Osteoblast (primary cell): ENCODE measurements at regions not wholly inside any gene's neighbourhood (a gene's known extent, or its start where the extent isn't known, plus 50 kb on each side); places are given as distances from the start of the nearest gene placed in this dataset.

Experiments used
- DNase-seq: peaks from one replicate; pipeline ENCODE4 v3.0.0; 2011; ENCODE audit warnings: low spot score, mixed read lengths; ENCODE audit not compliant: insufficient read length; ENCODE audit errors: missing footprints
- H2AFZ ChIP-seq: 2 replicates; pipeline ENCODE4 v1.6.0; 2011; ENCODE audit warnings: mild to moderate bottlenecking, low read length
- H3K27ac ChIP-seq: 2 replicates; pipeline ENCODE4 v1.5.1; 2011; ENCODE audit warnings: mild to moderate bottlenecking, low read depth, low read length, moderate library complexity
- H3K27me3 ChIP-seq: 2 replicates; pipeline ENCODE4 v1.6.0; 2012; ENCODE audit warnings: mild to moderate bottlenecking, control low read depth, inconsistent platforms, low read length, moderate library complexity; ENCODE audit not compliant: insufficient read depth
- H3K36me3 ChIP-seq: 2 replicates; pipeline ENCODE4 v1.5.1; 2011; ENCODE audit warnings: mild to moderate bottlenecking, low read length, control low read depth, moderate library complexity; ENCODE audit not compliant: insufficient read depth
- H3K4me1 ChIP-seq: 2 replicates; pipeline ENCODE4 v1.5.1; 2011; ENCODE audit warnings: mild to moderate bottlenecking, low read length, control low read depth, moderate library complexity; ENCODE audit not compliant: insufficient read depth
- H3K4me2 ChIP-seq: 2 replicates; pipeline ENCODE4 v1.6.0; 2011; ENCODE audit warnings: mild to moderate bottlenecking, low read length; ENCODE audit not compliant: insufficient read depth
- H3K4me3 ChIP-seq: fragments of 200-600 bp; sonication (generic); 3 replicates; pipeline ENCODE4 v1.5.1; 2012; ENCODE audit warnings: mild to moderate bottlenecking, low read length, inconsistent platforms; ENCODE audit not compliant: insufficient read depth
- H3K79me2 ChIP-seq: 2 replicates; pipeline ENCODE4 v1.6.0; 2012; ENCODE audit warnings: mild to moderate bottlenecking, low read length, control low read depth, inconsistent platforms; ENCODE audit not compliant: insufficient read depth
- H3K9me3 ChIP-seq: 2 replicates; pipeline ENCODE4 v1.5.1; 2011; ENCODE audit warnings: low read depth, low read length, control low read depth
- H4K20me1 ChIP-seq: 2 replicates; pipeline ENCODE4 v1.6.0; 2012; ENCODE audit warnings: mild to moderate bottlenecking, low read length, control low read depth; ENCODE audit not compliant: insufficient read depth
- CTCF ChIP-seq: IDR thresholded peaks from 2 replicates; pipeline ENCODE4 v1.5.1; 2011; ENCODE audit warnings: mild to moderate bottlenecking, low read depth, low read length, moderate library complexity; ENCODE audit errors: extremely low read depth

GRCh38 chr18:43904209-43904837, 627.0 kb upstream of the SYT4 start:
- no peak overlapping the region for H2AFZ ChIP-seq
- H3K4me1 ChIP-seq: no peaks in the 10 kb centered on the region
- H4K20me1 ChIP-seq: no peaks in the 10 kb centered on the region
- DNase-seq: no peak
- no peaks in the 10 kb centered on the region for H3K9me3 ChIP-seq
- no peaks in the 10 kb centered on the region for H3K79me2 ChIP-seq
- H3K4me2 ChIP-seq: no peak overlapping the region
- H3K36me3 ChIP-seq: no peaks in the 10 kb centered on the region
- TF ChIP-seq CTCF: no peak
- H3K4me3 ChIP-seq: no peak overlapping the region
- no peak overlapping the region for H3K27ac ChIP-seq
- peaks cover 3% of the 10 kb centered on the region for H3K27me3 ChIP-seq

- H4K20me1 ChIP-seq: no peaks in the 10 kb centered on the region
- H3K36me3 ChIP-seq: no peaks in the 10 kb centered on the region
- H3K9me3 ChIP-seq: no peaks in the 10 kb centered on the region
- no peak overlapping the region for H3K27ac ChIP-seq
- no peaks in the 10 kb centered on the region for H3K79me2 ChIP-seq
- DNase-seq: no peak
- no peak for TF ChIP-seq CTCF
- H3K27me3 ChIP-seq: no peaks in the 10 kb centered on the region
- H3K4me2 ChIP-seq: no peak overlapping the region
- no peak overlapping the region for H3K4me3 ChIP-seq
- no peak overlapping the region for H2AFZ ChIP-seq
- H3K4me1 ChIP-seq: no peaks in the 10 kb centered on the region
Measured at GRCh38 chr18:43914018-43914417, 636.7 kb upstream of the SYT4 start.

- Histone ChIP-seq H4K20me1 (no peaks in the 10 kb centered on the region), H3K4me2 (no peak overlapping the region), H3K36me3 (no peaks in the 10 kb centered on the region), H3K4me3 (no peak overlapping the region), H3K9me3 (no peaks in the 10 kb centered on the region), H3K27ac (no peak overlapping the region), H3K4me1 (no peaks in the 10 kb centered on the region), H3K27me3 (no peaks in the 10 kb centered on the region), H2AFZ (no peak overlapping the region), H3K79me2 (no peaks in the 10 kb centered on the region)
- DNase-seq: no peak
- no peak for TF ChIP-seq CTCF
Measured at GRCh38 chr18:43916984-43917383, 639.7 kb upstream of the SYT4 start.

- DNase-seq: no peak
- no peaks in the 10 kb centered on the region for H3K79me2 ChIP-seq
- H3K9me3 ChIP-seq: no peaks in the 10 kb centered on the region
- H3K27me3 ChIP-seq: no peaks in the 10 kb centered on the region
- H3K4me3 ChIP-seq: no peak overlapping the region
- H3K4me1 ChIP-seq: no peaks in the 10 kb centered on the region
- TF ChIP-seq CTCF: no peak
- H3K36me3 ChIP-seq: no peaks in the 10 kb centered on the region
- no peak overlapping the region for H2AFZ ChIP-seq
- H3K4me2 ChIP-seq: no peak overlapping the region
- no peak overlapping the region for H3K27ac ChIP-seq
- H4K20me1 ChIP-seq: no peaks in the 10 kb centered on the region
Measured at GRCh38 chr18:43917520-43917919, 640.2 kb upstream of the SYT4 start.
